Sigmoid colon (tissue), 4 donors: ENCODE measurements at regions not wholly inside any gene's neighbourhood (a gene's known extent, or its start where the extent isn't known, plus 50 kb on each side); places are given as distances from the start of the nearest gene placed in this dataset.

Experiments used
- CTCF ChIP-seq, 4 experiments: fragments of 450-650 bp in 3 of 4; fragments of 200-600 bp in 1 of 4; IDR thresholded peaks; one replicate each; pipeline ENCODE4 v1.5.1; 2016 to 2019; ENCODE audit warnings: antibody characterized with exemption in 4 of 4, mild to moderate bottlenecking in 3 of 4, moderate library complexity in 2 of 4
- EP300 ChIP-seq, 4 donors: sonication (generic); formaldehyde crosslinking; IDR thresholded peaks; one replicate each; pipeline ENCODE4 v1.6.1; 2017; ENCODE audit warnings: antibody characterized with exemption in 4 of 4
- POLR2A ChIP-seq, 2 donors: fragments of 450-650 bp; IDR thresholded peaks; one replicate each; pipeline ENCODE4 v1.6.1; 2016; ENCODE audit warnings: antibody characterized with exemption in 2 of 2, mild to moderate bottlenecking in 2 of 2, moderate library complexity in 2 of 2
- POLR2AphosphoS5 ChIP-seq, 4 donors: sonication (generic); formaldehyde crosslinking; IDR thresholded peaks; one replicate each; pipeline ENCODE4 v1.6.1; 2017; ENCODE audit warnings: antibody characterized with exemption in 4 of 4

DNA sequence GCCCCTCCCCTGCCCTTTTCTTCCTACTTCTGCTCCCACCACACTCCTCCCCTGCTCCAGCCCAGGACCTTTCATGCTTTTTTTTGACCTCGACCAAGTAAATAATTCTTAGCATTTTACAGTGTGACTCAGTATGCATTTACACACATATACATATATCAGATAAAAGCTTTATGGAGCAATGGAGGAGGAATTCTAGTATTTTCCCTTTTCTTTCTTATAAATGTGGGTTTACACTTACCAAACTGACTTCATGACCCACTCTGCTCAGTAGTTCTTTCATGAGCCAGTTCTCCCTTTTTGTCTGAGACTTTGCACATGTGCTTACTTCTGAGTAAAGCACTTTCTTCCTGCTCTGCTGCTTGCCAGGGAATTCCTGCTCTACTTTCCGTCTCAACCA lies 111.8 kb upstream of the H2AZ1 start:
- TF ChIP-seq CTCF (IDR thresholded peaks at IDR 0.05) (no peak), POLR2A (IDR thresholded peaks at IDR 0.05) (no peak), POLR2AphosphoS5 (IDR thresholded peaks at IDR 0.05) (no peak), EP300 (IDR thresholded peaks at IDR 0.05) (no peak)
